GM12878 (cell line): ENCODE measurements at regions not wholly inside any gene's neighbourhood (a gene's known extent, or its start where the extent isn't known, plus 50 kb on each side); places are given as distances from the start of the nearest gene placed in this dataset.

Experiments used
- ESRRA ChIP-seq: IDR thresholded peaks from 2 replicates; pipeline ENCODE4 v1.6.1; 2012; ENCODE audit warnings: mild to moderate bottlenecking, low read length, improper control_type of control experiment
- POLR2AphosphoS5 ChIP-seq: IDR thresholded peaks from 2 replicates; pipeline ENCODE4 v1.6.1; 2011; ENCODE audit warnings: mild to moderate bottlenecking, low read length, inconsistent platforms
- TF ChIP-seq, protein P1 (sequence below), 3 experiments: IDR thresholded peaks in 2 of 3; conservative IDR thresholded peaks in 1 of 3; 2 replicates each; pipeline ENCODE4 v1.5.1; 2011; ENCODE audit warnings: low read depth in 3 of 3, low read length in 3 of 3, mild to moderate bottlenecking in 3 of 3, control low read depth in 2 of 3, moderate library complexity in 2 of 3, inconsistent platforms in 1 of 3, mixed read lengths in 1 of 3; ENCODE audit not compliant: control insufficient read depth in 2 of 3, insufficient read depth in 1 of 3; ENCODE audit errors: extremely low read depth in 1 of 3
- TF ChIP-seq, protein P2 (sequence below): IDR thresholded peaks from 2 replicates; pipeline ENCODE4 v1.6.1; 2012; ENCODE audit warnings: low read depth, low read length, improper control_type of control experiment

DNA sequence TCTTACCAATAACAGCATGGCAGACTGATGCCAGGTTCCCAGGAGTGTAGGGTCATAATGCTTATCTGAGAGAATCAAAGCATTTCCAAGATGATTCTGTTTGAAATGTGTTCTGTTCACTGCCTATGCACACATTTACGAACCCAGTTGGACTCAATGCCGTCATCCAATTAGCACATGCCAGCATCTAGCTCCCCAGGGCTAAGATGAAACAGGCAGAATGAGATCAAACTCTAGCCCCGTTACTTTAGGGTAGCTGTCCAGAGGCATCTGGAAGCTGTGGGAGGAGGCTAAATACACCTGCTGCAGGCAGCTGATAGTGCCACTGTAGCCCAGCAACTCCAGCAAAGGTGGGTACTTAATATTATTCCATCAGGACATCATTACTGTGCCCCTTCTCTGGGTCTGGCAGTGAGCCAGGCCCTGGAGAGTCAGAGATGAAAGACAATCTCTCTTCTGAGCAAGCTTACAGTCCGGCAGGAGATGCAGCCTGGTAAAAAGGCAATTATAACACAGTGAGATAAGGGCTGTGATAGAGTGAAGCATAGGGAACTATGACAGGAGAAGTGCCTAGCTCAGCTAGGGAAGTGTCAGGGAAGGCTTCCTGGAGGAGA, 156.4 kb upstream of the PPP2R3A start:
- TF ChIP-seq, protein P1, sequence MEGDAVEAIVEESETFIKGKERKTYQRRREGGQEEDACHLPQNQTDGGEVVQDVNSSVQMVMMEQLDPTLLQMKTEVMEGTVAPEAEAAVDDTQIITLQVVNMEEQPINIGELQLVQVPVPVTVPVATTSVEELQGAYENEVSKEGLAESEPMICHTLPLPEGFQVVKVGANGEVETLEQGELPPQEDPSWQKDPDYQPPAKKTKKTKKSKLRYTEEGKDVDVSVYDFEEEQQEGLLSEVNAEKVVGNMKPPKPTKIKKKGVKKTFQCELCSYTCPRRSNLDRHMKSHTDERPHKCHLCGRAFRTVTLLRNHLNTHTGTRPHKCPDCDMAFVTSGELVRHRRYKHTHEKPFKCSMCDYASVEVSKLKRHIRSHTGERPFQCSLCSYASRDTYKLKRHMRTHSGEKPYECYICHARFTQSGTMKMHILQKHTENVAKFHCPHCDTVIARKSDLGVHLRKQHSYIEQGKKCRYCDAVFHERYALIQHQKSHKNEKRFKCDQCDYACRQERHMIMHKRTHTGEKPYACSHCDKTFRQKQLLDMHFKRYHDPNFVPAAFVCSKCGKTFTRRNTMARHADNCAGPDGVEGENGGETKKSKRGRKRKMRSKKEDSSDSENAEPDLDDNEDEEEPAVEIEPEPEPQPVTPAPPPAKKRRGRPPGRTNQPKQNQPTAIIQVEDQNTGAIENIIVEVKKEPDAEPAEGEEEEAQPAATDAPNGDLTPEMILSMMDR (IDR thresholded peaks at IDR 0.05 in 2 of 3, conservative IDR thresholded peaks at IDR 0.05 in 1 of 3; ENCODE audit: control insufficient read depth in 2 of 3, extremely low read depth in 1 of 3, insufficient read depth in 1 of 3, low read depth in 3 of 3, low read length in 3 of 3): no peak
- no peak for TF ChIP-seq POLR2AphosphoS5
- TF ChIP-seq, protein P2, sequence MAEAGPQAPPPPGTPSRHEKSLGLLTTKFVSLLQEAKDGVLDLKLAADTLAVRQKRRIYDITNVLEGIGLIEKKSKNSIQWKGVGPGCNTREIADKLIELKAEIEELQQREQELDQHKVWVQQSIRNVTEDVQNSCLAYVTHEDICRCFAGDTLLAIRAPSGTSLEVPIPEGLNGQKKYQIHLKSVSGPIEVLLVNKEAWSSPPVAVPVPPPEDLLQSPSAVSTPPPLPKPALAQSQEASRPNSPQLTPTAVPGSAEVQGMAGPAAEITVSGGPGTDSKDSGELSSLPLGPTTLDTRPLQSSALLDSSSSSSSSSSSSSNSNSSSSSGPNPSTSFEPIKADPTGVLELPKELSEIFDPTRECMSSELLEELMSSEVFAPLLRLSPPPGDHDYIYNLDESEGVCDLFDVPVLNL: no peak
- TF ChIP-seq ESRRA: no peak
